Hepatocyte (in vitro differentiated cells): ENCODE measurements at regions not wholly inside any gene's neighbourhood (a gene's known extent, or its start where the extent isn't known, plus 50 kb on each side); places are given as distances from the start of the nearest gene placed in this dataset.

Experiments
- DNase-seq: peaks from one replicate; pipeline ENCODE4 v3.0.0-alpha.2; 2016; ENCODE audit warnings: low spot score
- H2AFZ ChIP-seq: fragments of 200-600 bp; sonication (generic); 2 replicates; pipeline ENCODE4 v1.6.0; 2016; ENCODE audit warnings: antibody characterized with exemption, mild to moderate bottlenecking
- H3K27ac ChIP-seq: fragments of 200-600 bp; sonication (generic); 2 replicates; pipeline ENCODE4 v1.5.1; 2016; ENCODE audit warnings: mild to moderate bottlenecking
- H3K27me3 ChIP-seq: fragments of 200-600 bp; sonication (generic); 2 replicates; pipeline ENCODE4 v1.6.1; 2016
- H3K36me3 ChIP-seq: fragments of 200-600 bp; sonication (generic); replicated peaks from 2 replicates; pipeline ENCODE4 v1.5.1; 2016; ENCODE audit warnings: low read depth; ENCODE audit not compliant: insufficient read depth
- H3K4me1 ChIP-seq: fragments of 200-600 bp; sonication (generic); 2 replicates; pipeline ENCODE4 v1.5.1; 2016; ENCODE audit warnings: mild to moderate bottlenecking, moderate library complexity; ENCODE audit not compliant: insufficient read depth
- H3K4me2 ChIP-seq: fragments of 200-600 bp; sonication (generic); 2 replicates; pipeline ENCODE4 v1.6.0; 2016
- H3K4me3 ChIP-seq: fragments of 200-600 bp; sonication (generic); 2 replicates; pipeline ENCODE4 v1.5.1; 2016; ENCODE audit warnings: mild to moderate bottlenecking
- H3K79me2 ChIP-seq: fragments of 200-600 bp; sonication (generic); 2 replicates; pipeline ENCODE4 v1.6.0; 2017; ENCODE audit warnings: mild to moderate bottlenecking
- H3K9me2 ChIP-seq: fragments of 200-600 bp; sonication (generic); replicated peaks from 2 replicates; pipeline ENCODE4 v1.6.0; 2017; ENCODE audit warnings: mild to moderate bottlenecking; ENCODE audit not compliant: insufficient read depth
- H3K9me3 ChIP-seq: fragments of 200-600 bp; sonication (generic); 2 replicates; pipeline ENCODE4 v1.5.1; 2016; ENCODE audit warnings: low read depth, mild to moderate bottlenecking
- H4K20me1 ChIP-seq: fragments of 200-600 bp; sonication (generic); 2 replicates; pipeline ENCODE4 v1.6.0; 2016; ENCODE audit warnings: mild to moderate bottlenecking; ENCODE audit not compliant: insufficient read depth, poor library complexity, severe bottlenecking
- EZH2 ChIP-seq: fragments of 200-600 bp; sonication (generic); IDR thresholded peaks from 2 replicates; pipeline ENCODE4 v1.6.1; 2016; ENCODE audit warnings: antibody characterized with exemption, mild to moderate bottlenecking, borderline replicate concordance
- EZH2phosphoT487 ChIP-seq: fragments of 200-600 bp; sonication (generic); IDR thresholded peaks from one replicate; pipeline ENCODE4 v1.6.1; 2018; ENCODE audit warnings: antibody characterized with exemption, mild to moderate bottlenecking, low read depth, moderate library complexity; ENCODE audit not compliant: unreplicated experiment, severe bottlenecking
- WGBS: methylation state at CpG from one replicate; pipeline ENCODE4 v1.1.6; 2016; ENCODE audit warnings: low lambda C conversion rate; ENCODE audit errors: missing lambda C conversion rate; 5-methylcytosine and 5-hydroxymethylcytosine counted together
- TF ChIP-seq, protein P1 (sequence below): fragments of 200-600 bp; sonication (generic); IDR thresholded peaks from 2 replicates; pipeline ENCODE4 v1.5.1; 2016; ENCODE audit warnings: antibody characterized with exemption, mild to moderate bottlenecking; ENCODE audit not compliant: poor library complexity

DNA sequence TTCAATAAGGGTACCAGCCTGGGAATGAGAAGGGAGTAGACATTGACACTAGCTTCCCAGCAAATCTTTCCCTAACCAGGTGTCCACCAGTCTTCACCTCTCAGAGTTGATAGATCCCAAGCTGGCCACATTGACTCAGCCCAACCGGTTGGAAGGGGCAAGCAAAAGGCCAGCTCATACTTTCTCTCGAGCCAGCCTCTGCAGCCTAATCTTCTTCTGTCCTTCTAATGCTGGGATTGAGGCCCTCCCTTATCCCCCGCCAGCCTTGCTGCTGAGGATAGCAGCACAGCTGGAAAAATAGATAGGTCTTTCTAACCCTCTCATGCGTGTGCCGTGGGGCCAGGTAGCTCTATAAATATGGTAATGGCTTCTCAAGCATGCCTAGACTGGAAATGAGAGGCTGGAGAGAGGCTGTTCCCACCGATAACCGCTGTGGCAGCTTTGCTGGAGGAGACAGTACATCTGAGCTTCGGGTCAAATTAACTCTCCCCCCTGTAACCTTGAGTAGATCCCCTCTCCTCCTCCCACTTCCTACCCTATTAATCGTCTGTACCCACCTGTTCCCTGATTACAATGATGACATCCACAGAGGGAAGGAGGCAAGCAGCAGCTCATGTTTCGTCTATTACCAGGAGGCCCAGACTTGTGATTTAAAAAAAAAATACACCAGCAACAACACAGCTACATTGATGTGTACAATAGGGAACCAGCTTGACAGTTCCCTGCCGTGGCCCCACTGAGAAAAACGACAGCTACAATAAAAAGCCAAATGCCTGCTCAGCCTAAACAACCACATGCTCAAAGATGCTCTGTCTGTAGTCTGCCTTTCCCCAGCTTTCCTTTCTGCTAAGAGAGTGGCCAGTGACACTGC lies 219.9 kb upstream of the BRINP1 start:
- Histone ChIP-seq H3K27me3 (no peaks in the 10 kb centered on the region), H3K79me2 (no peaks in the 10 kb centered on the region), H3K4me2 (no peak overlapping the region), H3K36me3 (no peaks in the 10 kb centered on the region), H3K9me3 (no peaks in the 10 kb centered on the region), H3K9me2 (no peaks in the 10 kb centered on the region), H2AFZ (no peak overlapping the region), H3K4me3 (no peak overlapping the region), H3K27ac (no peak overlapping the region), H3K4me1 (no peaks in the 10 kb centered on the region), H4K20me1 (no peaks in the 10 kb centered on the region)
- DNase-seq, result no peak
- no peak for TF ChIP-seq EZH2phosphoT487
- TF ChIP-seq, protein P1, sequence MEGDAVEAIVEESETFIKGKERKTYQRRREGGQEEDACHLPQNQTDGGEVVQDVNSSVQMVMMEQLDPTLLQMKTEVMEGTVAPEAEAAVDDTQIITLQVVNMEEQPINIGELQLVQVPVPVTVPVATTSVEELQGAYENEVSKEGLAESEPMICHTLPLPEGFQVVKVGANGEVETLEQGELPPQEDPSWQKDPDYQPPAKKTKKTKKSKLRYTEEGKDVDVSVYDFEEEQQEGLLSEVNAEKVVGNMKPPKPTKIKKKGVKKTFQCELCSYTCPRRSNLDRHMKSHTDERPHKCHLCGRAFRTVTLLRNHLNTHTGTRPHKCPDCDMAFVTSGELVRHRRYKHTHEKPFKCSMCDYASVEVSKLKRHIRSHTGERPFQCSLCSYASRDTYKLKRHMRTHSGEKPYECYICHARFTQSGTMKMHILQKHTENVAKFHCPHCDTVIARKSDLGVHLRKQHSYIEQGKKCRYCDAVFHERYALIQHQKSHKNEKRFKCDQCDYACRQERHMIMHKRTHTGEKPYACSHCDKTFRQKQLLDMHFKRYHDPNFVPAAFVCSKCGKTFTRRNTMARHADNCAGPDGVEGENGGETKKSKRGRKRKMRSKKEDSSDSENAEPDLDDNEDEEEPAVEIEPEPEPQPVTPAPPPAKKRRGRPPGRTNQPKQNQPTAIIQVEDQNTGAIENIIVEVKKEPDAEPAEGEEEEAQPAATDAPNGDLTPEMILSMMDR, result no peak
- no peak for TF ChIP-seq EZH2
- 73% methylated on average over 12 of the region's 12 CpGs for WGBS

DNA sequence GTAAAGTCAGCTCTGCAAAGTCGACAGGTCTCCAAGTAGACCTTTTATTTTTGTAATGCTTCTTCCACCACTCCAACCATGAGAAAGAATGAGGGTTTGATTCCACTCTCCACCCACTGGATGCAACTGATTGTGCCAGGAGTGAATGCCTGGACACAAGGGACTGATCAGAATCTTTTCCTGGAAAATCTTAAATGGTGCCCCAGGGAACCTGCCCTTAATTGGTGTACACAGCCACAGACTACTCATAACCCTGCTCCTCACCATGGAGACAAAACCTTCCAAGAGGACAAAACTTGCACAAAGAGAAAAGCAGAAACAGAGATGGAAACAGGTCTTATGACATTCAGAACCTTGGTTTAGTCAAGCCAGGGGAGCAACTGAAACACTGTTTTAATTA lies 208.6 kb upstream of the BRINP1 start:
- no peaks in the 10 kb centered on the region for H4K20me1 ChIP-seq
- TF ChIP-seq EZH2, result no peak
- no peak for TF ChIP-seq EZH2phosphoT487
- TF ChIP-seq, protein P1, result no peak
- no peak overlapping the region for H3K27ac ChIP-seq
- no peak overlapping the region for H2AFZ ChIP-seq
- no peaks in the 10 kb centered on the region for H3K36me3 ChIP-seq
- H3K9me3 ChIP-seq, result no peaks in the 10 kb centered on the region
- 79% methylated on average over 1 of the region's 1 CpG for WGBS
- no peak for DNase-seq
- H3K4me2 ChIP-seq, result no peak overlapping the region
- H3K4me3 ChIP-seq, result no peak overlapping the region
- H3K9me2 ChIP-seq, result no peaks in the 10 kb centered on the region
- no peaks in the 10 kb centered on the region for H3K27me3 ChIP-seq
- no peaks in the 10 kb centered on the region for H3K79me2 ChIP-seq
- no peaks in the 10 kb centered on the region for H3K4me1 ChIP-seq

DNA sequence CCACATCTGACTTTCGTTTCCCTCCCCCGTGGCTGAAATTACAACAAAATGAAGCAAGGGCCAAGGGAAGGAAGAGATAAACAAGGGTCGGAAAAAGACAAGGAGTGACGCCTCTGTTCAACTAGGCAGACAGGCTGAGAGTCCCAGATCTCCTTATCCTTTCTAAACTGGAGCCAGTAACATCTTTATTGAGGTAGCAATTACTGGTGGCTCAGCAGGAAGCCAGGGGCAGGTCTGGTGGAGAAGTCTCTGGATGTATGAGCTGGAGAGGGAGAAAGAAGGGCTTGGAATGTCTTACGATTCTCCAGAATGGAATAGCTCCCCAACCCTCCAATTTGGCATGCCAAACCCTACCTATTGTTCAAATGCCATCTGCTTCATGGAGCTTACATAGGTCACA lies 190.8 kb upstream of the BRINP1 start:
- H3K27ac ChIP-seq, result no peak overlapping the region
- no peaks in the 10 kb centered on the region for H3K9me3 ChIP-seq
- DNase-seq, result no peak
- TF ChIP-seq EZH2 (no peak), EZH2phosphoT487 (no peak)
- TF ChIP-seq, protein P1, result no peak
- H3K4me1 ChIP-seq, result peaks cover 4% of the 10 kb centered on the region
- no peak overlapping the region for H3K4me2 ChIP-seq
- H3K27me3 ChIP-seq, result peaks cover 19% of the 10 kb centered on the region
- no peak overlapping the region for H3K4me3 ChIP-seq
- H4K20me1 ChIP-seq, result no peaks in the 10 kb centered on the region
- H2AFZ ChIP-seq, result no peak overlapping the region
- no peaks in the 10 kb centered on the region for H3K36me3 ChIP-seq
- H3K9me2 ChIP-seq, result no peaks in the 10 kb centered on the region
- 23% methylated on average over 5 of the region's 5 CpGs for WGBS
- no peaks in the 10 kb centered on the region for H3K79me2 ChIP-seq
